NT2/D1 (cell line): ENCODE measurements at regions not wholly inside any gene's neighbourhood (a gene's known extent, or its start where the extent isn't known, plus 50 kb on each side); places are given as distances from the start of the nearest gene placed in this dataset.

Experiments
- DNase-seq: peaks from one replicate; pipeline ENCODE4 v3.0.0-alpha.2; 2011; ENCODE audit warnings: low read depth, low spot score
- H3K27me3 ChIP-seq: 2 replicates; pipeline ENCODE4 v1.6.0; 2011; ENCODE audit warnings: mild to moderate bottlenecking; ENCODE audit not compliant: insufficient read length, insufficient read depth
- H3K36me3 ChIP-seq: 2 replicates; pipeline ENCODE4 v1.6.1; 2011; ENCODE audit warnings: mild to moderate bottlenecking, low read length, mixed read lengths; ENCODE audit not compliant: insufficient read depth, insufficient read length
- H3K4me1 ChIP-seq: 2 replicates; pipeline ENCODE4 v1.5.1; 2011; ENCODE audit not compliant: insufficient read depth, insufficient read length
- H3K4me3 ChIP-seq: 2 replicates; pipeline ENCODE4 v1.5.1; 2011; ENCODE audit warnings: low read depth; ENCODE audit not compliant: insufficient read length
- H3K9ac ChIP-seq: 2 replicates; pipeline ENCODE4 v1.6.0; 2011; ENCODE audit warnings: low read depth; ENCODE audit not compliant: insufficient read length
- H3K9me3 ChIP-seq: 2 replicates; pipeline ENCODE4 v1.5.1; 2011; ENCODE audit warnings: mild to moderate bottlenecking, low read length; ENCODE audit not compliant: insufficient read depth
- SUZ12 ChIP-seq: IDR thresholded peaks from 2 replicates; pipeline ENCODE4 v1.6.1; 2011; ENCODE audit not compliant: insufficient read length, insufficient read depth; ENCODE audit errors: extremely low read depth
- YY1 ChIP-seq: IDR thresholded peaks from 2 replicates; pipeline ENCODE4 v1.6.1; 2011; ENCODE audit not compliant: insufficient read length, insufficient read depth
- ZNF274 ChIP-seq: IDR thresholded peaks from 2 replicates; pipeline ENCODE4 v1.6.1; 2011; ENCODE audit warnings: mild to moderate bottlenecking, low read depth, low read length

GRCh38 chr1:216785221-216785620 is 62.0 kb upstream of the ESRRG start:
- H3K4me1 ChIP-seq = no peaks in the 10 kb centered on the region
- TF ChIP-seq SUZ12 (no peak), YY1 (no peak), ZNF274 (no peak)
- DNase-seq = no peak
- no peak overlapping the region for H3K9ac ChIP-seq
- H3K27me3 ChIP-seq = no peaks in the 10 kb centered on the region
- H3K36me3 ChIP-seq = no peaks in the 10 kb centered on the region
- H3K4me3 ChIP-seq = no peak overlapping the region
- no peaks in the 10 kb centered on the region for H3K9me3 ChIP-seq

- DNase-seq = no peak
- no peak overlapping the region for H3K9ac ChIP-seq
These were observed 56.5 kb upstream of the ESRRG start for GRCh38 chr1:216779686-216780085.

GRCh38 chr1:216778737-216779136 is 55.5 kb upstream of the ESRRG start:
- no peaks in the 10 kb centered on the region for H3K27me3 ChIP-seq
- H3K4me1 ChIP-seq = no peaks in the 10 kb centered on the region
- no peak overlapping the region for H3K4me3 ChIP-seq
- H3K36me3 ChIP-seq = no peaks in the 10 kb centered on the region
- no peaks in the 10 kb centered on the region for H3K9me3 ChIP-seq
- no peak for TF ChIP-seq SUZ12
- TF ChIP-seq YY1 = no peak
- TF ChIP-seq ZNF274 = no peak
- DNase-seq = no peak
- no peak overlapping the region for H3K9ac ChIP-seq

More at GRCh38 chr1:216779686-216780085, 56.5 kb upstream of the ESRRG start:
- no peaks in the 10 kb centered on the region for H3K9me3 ChIP-seq
- no peaks in the 10 kb centered on the region for H3K4me1 ChIP-seq
- H3K36me3 ChIP-seq = no peaks in the 10 kb centered on the region
- TF ChIP-seq YY1 (no peak), SUZ12 (no peak), ZNF274 (no peak)
- no peaks in the 10 kb centered on the region for H3K27me3 ChIP-seq
- H3K4me3 ChIP-seq = no peak overlapping the region

DNA sequence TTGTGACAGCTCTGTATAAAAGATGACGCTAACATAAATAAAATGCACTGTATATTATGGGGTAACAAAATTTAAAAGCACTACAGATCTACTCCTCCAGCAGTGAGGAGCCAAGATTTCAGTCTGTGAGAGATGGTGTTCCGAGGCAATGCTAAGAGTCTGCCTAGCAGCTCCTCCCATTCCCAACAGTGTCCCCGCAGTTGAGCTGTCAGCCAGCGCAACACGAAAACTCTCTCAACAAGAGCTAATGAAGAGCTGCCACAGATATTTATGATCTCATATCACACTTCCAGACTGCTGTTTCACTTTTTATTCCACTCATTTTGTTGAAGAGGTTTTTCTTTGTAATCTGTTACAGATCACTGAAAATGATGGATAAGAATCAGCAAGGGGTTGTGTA is 53.9 kb upstream of the ESRRG start:
- Histone ChIP-seq H3K4me3 (no peak overlapping the region), H3K36me3 (no peaks in the 10 kb centered on the region), H3K4me1 (no peaks in the 10 kb centered on the region), H3K9ac (no peak overlapping the region), H3K9me3 (no peaks in the 10 kb centered on the region), H3K27me3 (no peaks in the 10 kb centered on the region)
- TF ChIP-seq ZNF274 (no peak), YY1 (no peak), SUZ12 (no peak)
- DNase-seq = no peak
